Right lobe of liver (tissue), 6 donors: ENCODE measurements at regions not wholly inside any gene's neighbourhood (a gene's known extent, or its start where the extent isn't known, plus 50 kb on each side); places are given as distances from the start of the nearest gene placed in this dataset.

Experiments used
- ATAC-seq, 4 donors: fragments of 200-7000 bp; cut with Tn5 transposase; one replicate each; pipeline ENCODE4 v1.9.1; 2020; ENCODE audit warnings: mild to moderate bottlenecking in 4 of 4, moderate library complexity in 4 of 4
- DNase-seq, 3 donors: peaks; one replicate each; pipeline ENCODE4 v3.0.0-alpha.2; 2020
- H3K27ac ChIP-seq, 3 donors: fragments of 200-600 bp; one replicate each; pipeline ENCODE4 v1.8.0; 2022
- H3K27me3 ChIP-seq, 2 donors: fragments of 200-600 bp; one replicate each; pipeline ENCODE4 v1.8.0; 2022
- H3K36me3 ChIP-seq, 4 donors: fragments of 200-600 bp; sonication (generic) in 1 of 4; one replicate each; pipeline versions ENCODE4 v1.5.1 to v1.8.0; 2017 to 2022; ENCODE audit warnings: control low read depth in 1 of 4
- H3K4me1 ChIP-seq, 4 donors: fragments of 200-600 bp; sonication (generic) in 1 of 4; one replicate each; pipeline versions ENCODE4 v1.5.1 to v1.8.0; 2017 to 2022; ENCODE audit warnings: control low read depth in 1 of 4
- H3K4me3 ChIP-seq, 3 donors: fragments of 200-600 bp; one replicate each; pipeline ENCODE4 v1.8.0; 2022
- H3K9me3 ChIP-seq, 4 donors: fragments of 200-600 bp; sonication (generic) in 1 of 4; one replicate each; pipeline versions ENCODE4 v1.5.1 to v1.8.0; 2017 to 2022; ENCODE audit warnings: control low read depth in 1 of 4
- CTCF ChIP-seq, 4 donors: fragments of 200-600 bp in 3 of 4; fragments of 450-650 bp in 1 of 4; IDR thresholded peaks; one replicate each; pipeline versions ENCODE4 v1.5.1 to v1.8.0; 2016 to 2022; ENCODE audit warnings: antibody characterized with exemption in 4 of 4, mild to moderate bottlenecking in 2 of 4
- POLR2A ChIP-seq: fragments of 450-650 bp; IDR thresholded peaks from one replicate; pipeline ENCODE4 v1.6.1; 2017; ENCODE audit warnings: antibody characterized with exemption, mild to moderate bottlenecking
- WGBS: methylation state at CpG from one replicate; pipeline ENCODE4 v1.1.6; 2018; ENCODE audit warnings: low coverage, low lambda C conversion rate; ENCODE audit not compliant: insufficient coverage; ENCODE audit errors: missing lambda C conversion rate; 5-methylcytosine and 5-hydroxymethylcytosine counted together
- intact Hi-C, 2 donors: fragments of 100-400 bp; cut with DNase I; formaldehyde crosslinking; loops; one replicate each; pipeline versions ENCODE4 v1.11.2 to v1.14.1; 2022
- donor health status: DM: no; HTN: yes; CAD: no.
- donor health status: DM: no; HTN: no; CAD: no.
- donor health status: DM: no; HTN: no; CAD: no.
- donor health status: DM: no; HTN: yes; CAD: no.
- donor health status: DM: no; HTN: yes; CAD: no.

- TF ChIP-seq POLR2A, result no peak
- no peak for TF ChIP-seq CTCF (IDR thresholded peaks at IDR 0.05)
- 36% methylated on average over 2 of the region's 2 CpGs for WGBS
- no peak for ATAC-seq
- Histone ChIP-seq H3K9me3 (no peaks in the 10 kb centered on the region), H3K4me3 (no peak overlapping the region), H3K36me3 (no peaks in the 10 kb centered on the region), H3K27me3 (no peaks in the 10 kb centered on the region), H3K27ac (no peak overlapping the region), H3K4me1 (no peaks in the 10 kb centered on the region)
- intact Hi-C loops, result no loop called here
- DNase-seq, result no peak
Measured at GRCh38 chr11:106619320-106619990, 398.8 kb downstream of the GUCY1A2 start.

GRCh38 chr11:106621484-106621883 is 396.8 kb downstream of the GUCY1A2 start:
- 25% methylated on average over 1 of the region's 3 CpGs for WGBS
- DNase-seq, result no peak
- H3K4me3 ChIP-seq, result no peak overlapping the region
- H3K4me1 ChIP-seq, result no peaks in the 10 kb centered on the region
- no peak for TF ChIP-seq CTCF (IDR thresholded peaks at IDR 0.05)
- intact Hi-C loops, result no loop called here
- no peaks in the 10 kb centered on the region for H3K9me3 ChIP-seq
- no peak for ATAC-seq
- H3K27ac ChIP-seq, result no peak overlapping the region
- no peaks in the 10 kb centered on the region for H3K27me3 ChIP-seq
- no peaks in the 10 kb centered on the region for H3K36me3 ChIP-seq
